Endothelial cell of umbilical vein (primary cell): ENCODE measurements at regions not wholly inside any gene's neighbourhood (a gene's known extent, or its start where the extent isn't known, plus 50 kb on each side); places are given as distances from the start of the nearest gene placed in this dataset.

Experiments
- BruUV-seq: library from RNA; stranded (reverse); fragments of 400-500 nt; replicated peaks from 2 replicates; lab custom pipeline; 2021; lab: Mats Ljungman, UMichigan
- CTCF ChIA-PET: fragments of 300-600, 350-600 bp; sonication (Branson Sonifier 250); formaldehyde crosslinking; loops from one replicate; lab custom pipeline; 2021; ENCODE audit warnings: antibody characterized with exemption, inconsistent platforms; lab: Charles Lee
- POLR2A ChIA-PET: fragments of 300-600, 350-600 bp; sonication (Branson Sonifier 250); formaldehyde crosslinking; loops from one replicate; lab custom pipeline; 2021; ENCODE audit warnings: antibody characterized with exemption, inconsistent platforms; lab: Charles Lee
- DNase-seq: peaks from one replicate; pipeline ENCODE4 v3.0.0-alpha.2; 2011; ENCODE audit warnings: low read depth, low spot score
- FAIRE-seq: peaks from 2 replicates; lab custom pipeline; 2011; peaks lifted over from hg19 to GRCh38; lab: Jason Lieb, UNC
- H2AFZ ChIP-seq: 2 replicates; pipeline ENCODE4 v1.6.0; 2012; ENCODE audit warnings: low read depth, low read length, control low read depth, inconsistent platforms
- H3K27ac ChIP-seq: 2 replicates; pipeline ENCODE4 v1.5.1; 2011; ENCODE audit warnings: low read depth, mild to moderate bottlenecking, control low read depth, low read length, moderate library complexity; ENCODE audit not compliant: insufficient read depth
- H3K27me3 ChIP-seq, 2 experiments: 2 replicates each; pipeline versions ENCODE4 v1.6.0 to v1.6.1; 2011; ENCODE audit warnings: low read length in 2 of 2, mixed read lengths in 1 of 2; ENCODE audit not compliant: control insufficient read depth in 2 of 2, insufficient read depth in 2 of 2
- H3K36me3 ChIP-seq, 2 experiments: 2 replicates in 1 of 2; 3 replicates in 1 of 2; pipeline ENCODE4 v1.5.1; 2011; ENCODE audit warnings: low read length in 2 of 2, mild to moderate bottlenecking in 1 of 2, moderate library complexity in 1 of 2; ENCODE audit not compliant: control insufficient read depth in 2 of 2, insufficient read depth in 2 of 2; ENCODE audit errors: extremely low read depth in 1 of 2
- H3K4me1 ChIP-seq: 3 replicates; pipeline ENCODE4 v1.5.1; 2011; ENCODE audit warnings: mild to moderate bottlenecking, low read length; ENCODE audit not compliant: control insufficient read depth, insufficient read depth; ENCODE audit errors: extremely low read depth
- H3K4me2 ChIP-seq: 2 replicates; pipeline ENCODE4 v1.6.1; 2011; ENCODE audit warnings: low read length, control low read depth, mixed read lengths; ENCODE audit not compliant: insufficient read depth
- H3K4me3 ChIP-seq, 3 experiments: fragments of 200-600 bp in 1 of 3; sonication (generic), shearing (Covaris generic) in 1 of 3; replicated peaks in 1 of 3; 2 replicates each; pipeline ENCODE4 v1.5.1; 2011 to 2016; ENCODE audit warnings: control low read depth in 3 of 3, low read length in 3 of 3, mild to moderate bottlenecking in 2 of 3, inconsistent platforms in 1 of 3, low read depth in 1 of 3, moderate library complexity in 1 of 3; ENCODE audit not compliant: insufficient read depth in 1 of 3
- H3K79me2 ChIP-seq: 2 replicates; pipeline ENCODE4 v1.6.0; 2012; ENCODE audit warnings: low read length, inconsistent platforms; ENCODE audit not compliant: control insufficient read depth, insufficient read depth
- H3K9ac ChIP-seq: replicated peaks from 2 replicates; pipeline ENCODE3; 2011; ENCODE audit warnings: low read length, control low read depth; ENCODE audit not compliant: insufficient read depth; ENCODE audit errors: extremely low read depth
- H3K9me1 ChIP-seq: replicated peaks from 3 replicates; pipeline ENCODE4 v1.6.0; 2011; ENCODE audit warnings: mild to moderate bottlenecking, low read length; ENCODE audit not compliant: control insufficient read depth, insufficient read depth; ENCODE audit errors: extremely low read depth
- H3K9me3 ChIP-seq: replicated peaks from 2 replicates; pipeline ENCODE4 v1.5.1; 2012; ENCODE audit warnings: low read length, inconsistent platforms; ENCODE audit not compliant: control insufficient read depth, insufficient read depth
- H4K20me1 ChIP-seq: replicated peaks from 2 replicates; pipeline ENCODE3; 2011; ENCODE audit warnings: mild to moderate bottlenecking, low read length; ENCODE audit not compliant: control insufficient read depth, insufficient read depth; ENCODE audit errors: extremely low read depth
- CTCF ChIP-seq, 2 donors: IDR thresholded peaks; 1 replicate in 1 of 2; 2 replicates in 1 of 2; pipeline ENCODE4 v1.5.1; 2011; ENCODE audit warnings: low read length in 2 of 2, mild to moderate bottlenecking in 2 of 2, moderate library complexity in 2 of 2, control low read depth in 1 of 2, inconsistent platforms in 1 of 2, low read depth in 1 of 2; ENCODE audit not compliant: insufficient read depth in 1 of 2; ENCODE audit errors: extremely low read depth in 1 of 2
- EZH2 ChIP-seq: IDR thresholded peaks from 2 replicates; pipeline ENCODE4 v1.6.1; 2012; ENCODE audit warnings: borderline replicate concordance, low read depth, mild to moderate bottlenecking, moderate library complexity, low read length, inconsistent platforms; ENCODE audit not compliant: severe bottlenecking
- FOS ChIP-seq: IDR thresholded peaks from 2 replicates; pipeline ENCODE4 v1.6.1; 2011; ENCODE audit warnings: mild to moderate bottlenecking, low read length, moderate library complexity, borderline replicate concordance; ENCODE audit not compliant: insufficient read depth
- GATA2 ChIP-seq: IDR thresholded peaks from 2 replicates; pipeline ENCODE4 v1.7.0; 2011; ENCODE audit warnings: low read depth, mild to moderate bottlenecking, moderate library complexity, mixed read lengths, low read length; ENCODE audit not compliant: insufficient read length, insufficient read depth
- JUN ChIP-seq: IDR thresholded peaks from 2 replicates; pipeline ENCODE4 v1.6.1; 2011; ENCODE audit warnings: borderline replicate concordance, low read depth; ENCODE audit not compliant: insufficient read length, insufficient read depth
- MAX ChIP-seq: IDR thresholded peaks from 2 replicates; pipeline ENCODE4 v1.6.1; 2011; ENCODE audit not compliant: insufficient read depth, insufficient read length
- MYC ChIP-seq: IDR thresholded peaks from one replicate; pipeline ENCODE4 v1.6.1; 2011; ENCODE audit warnings: mild to moderate bottlenecking, low read depth, low read length
- POLR2A ChIP-seq: IDR thresholded peaks from 2 replicates; pipeline ENCODE4 v1.6.1; 2012; ENCODE audit warnings: low read depth, mild to moderate bottlenecking, control low read depth, low read length
- POLR2AphosphoS5 ChIP-seq: IDR thresholded peaks from 2 replicates; pipeline ENCODE4 v1.6.1; 2012; ENCODE audit warnings: low read depth, mild to moderate bottlenecking, control low read depth, low read length, moderate library complexity; ENCODE audit not compliant: insufficient read depth
- dilution Hi-C: fragments of 300-500 bp; cut with MboI; formaldehyde crosslinking; loops from one replicate; pipeline ENCODE4 v1.15.0; 2019; ENCODE audit warnings: low sequenced_read_pairs; ENCODE audit not compliant: extremely low pct_ligation_motif_present
- intact Hi-C: fragments of 100-400 bp; cut with micrococcal nuclease; formaldehyde crosslinking; loops from one replicate; pipeline ENCODE4 v1.10.0; 2022

GRCh38 chr3:175890066-175890465 is 1030.9 kb downstream of the NAALADL2 start:
- dilution Hi-C loops (no loop called here), intact Hi-C loops (no loop called here)
- no peaks in the 10 kb centered on the region for H3K27me3 ChIP-seq
- POLR2A ChIA-PET = no interaction called here
- CTCF ChIA-PET = no interaction called here
- H3K9me1 ChIP-seq = no peaks in the 10 kb centered on the region
- no peak for TF ChIP-seq MYC
- no peak for TF ChIP-seq POLR2AphosphoS5
- no peak for TF ChIP-seq POLR2A
- no peak for TF ChIP-seq FOS
- no peak for TF ChIP-seq MAX
- TF ChIP-seq CTCF (IDR thresholded peaks at IDR 0.05; ENCODE audit: extremely low read depth in 1 of 2, insufficient read depth in 1 of 2, low read depth in 1 of 2, low read length in 2 of 2) = no peak
- no peak for TF ChIP-seq JUN
- TF ChIP-seq EZH2 = no peak
- no peak for TF ChIP-seq GATA2
- no peaks in the 10 kb centered on the region for H3K36me3 ChIP-seq
- no peak overlapping the region for H3K4me2 ChIP-seq
- H3K27ac ChIP-seq = no peak overlapping the region
- DNase-seq = no peak
- BruUV-seq = no TSS peak
- H3K4me1 ChIP-seq = no peaks in the 10 kb centered on the region
- no peak for FAIRE-seq
- H4K20me1 ChIP-seq = no peaks in the 10 kb centered on the region
- no peak overlapping the region for H3K9ac ChIP-seq
- no peaks in the 10 kb centered on the region for H3K79me2 ChIP-seq
- H3K9me3 ChIP-seq = peaks cover 2% of the 10 kb centered on the region
- no peak overlapping the region for H3K4me3 ChIP-seq
- H2AFZ ChIP-seq = no peak overlapping the region
